Stimulated activated naive CD8-positive, alpha-beta T cell treated with anti-CD3 and anti-CD28 coated beads, Interleukin-15, amount 100 ng/mL, for 72 hours (primary cell): ENCODE measurements at regions not wholly inside any gene's neighbourhood (a gene's known extent, or its start where the extent isn't known, plus 50 kb on each side); places are given as distances from the start of the nearest gene placed in this dataset.
A peak's percentile ranks its signal among the peaks of the same experiment; 100 is the strongest.
"Not testable (repeated sequence)": the region's sequence is repeated elsewhere in the genome, so short reads cannot be mapped to it uniquely, and the experiment has no call there.

ENCODE experiments used
- ATAC-seq: fragments of 150-1000 bp; cut with Tn5 transposase; 2 replicates; pipeline ENCODE4 v1.10.0; 2021; ENCODE audit warnings: mild to moderate bottlenecking, moderate library complexity
- DNase-seq, 2 donors: peaks; one replicate each; pipeline ENCODE4 v3.0.0; 2021 to 2022
- H3K27ac Mint-ChIP-seq, 2 donors: one replicate each; pipeline ENCODE4 v1.8.0; 2022; ENCODE audit warnings: mild to moderate bottlenecking in 2 of 2, mixed read lengths in 2 of 2, moderate library complexity in 2 of 2
- H3K27me3 Mint-ChIP-seq: one replicate; pipeline ENCODE4 v1.8.0; 2022; ENCODE audit warnings: mixed read lengths
- H3K4me1 Mint-ChIP-seq: one replicate; pipeline ENCODE4 v1.8.0; 2022; ENCODE audit warnings: mild to moderate bottlenecking, mixed read lengths
- H3K4me3 Mint-ChIP-seq, 2 donors: one replicate each; pipeline ENCODE4 v1.8.0; 2022; ENCODE audit warnings: mild to moderate bottlenecking in 2 of 2, mixed read lengths in 2 of 2, moderate library complexity in 1 of 2
- H3K9me3 Mint-ChIP-seq, 2 donors: one replicate each; pipeline ENCODE4 v1.8.0; 2022; ENCODE audit warnings: mixed read lengths in 2 of 2

DNA sequence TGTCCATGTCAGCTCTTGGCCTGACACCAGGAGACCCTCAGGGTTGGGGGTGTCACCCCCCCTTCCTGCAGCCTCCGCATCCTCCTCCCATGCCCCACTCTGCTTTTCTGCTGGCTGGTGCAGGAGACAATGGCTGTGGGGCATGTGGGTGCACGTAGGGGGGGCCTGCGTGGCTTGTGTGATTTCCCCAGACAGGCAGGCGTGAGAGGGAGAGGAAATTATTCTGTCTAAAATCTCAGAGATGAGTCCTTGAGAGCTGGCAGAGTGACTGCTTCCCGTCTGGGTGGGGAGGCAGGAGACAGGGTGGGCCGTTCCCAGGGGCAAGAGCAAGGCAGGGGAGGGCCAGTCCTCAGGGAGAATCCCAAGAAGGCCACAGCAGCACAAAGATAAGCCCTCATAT is 173.2 kb downstream of the TRIM43 start:
- ATAC-seq, H3K27ac Mint-ChIP-seq, H3K27me3 Mint-ChIP-seq, H3K4me1 Mint-ChIP-seq, DNase-seq, H3K9me3 Mint-ChIP-seq, H3K4me3 Mint-ChIP-seq: not testable (repeated sequence)

DNA sequence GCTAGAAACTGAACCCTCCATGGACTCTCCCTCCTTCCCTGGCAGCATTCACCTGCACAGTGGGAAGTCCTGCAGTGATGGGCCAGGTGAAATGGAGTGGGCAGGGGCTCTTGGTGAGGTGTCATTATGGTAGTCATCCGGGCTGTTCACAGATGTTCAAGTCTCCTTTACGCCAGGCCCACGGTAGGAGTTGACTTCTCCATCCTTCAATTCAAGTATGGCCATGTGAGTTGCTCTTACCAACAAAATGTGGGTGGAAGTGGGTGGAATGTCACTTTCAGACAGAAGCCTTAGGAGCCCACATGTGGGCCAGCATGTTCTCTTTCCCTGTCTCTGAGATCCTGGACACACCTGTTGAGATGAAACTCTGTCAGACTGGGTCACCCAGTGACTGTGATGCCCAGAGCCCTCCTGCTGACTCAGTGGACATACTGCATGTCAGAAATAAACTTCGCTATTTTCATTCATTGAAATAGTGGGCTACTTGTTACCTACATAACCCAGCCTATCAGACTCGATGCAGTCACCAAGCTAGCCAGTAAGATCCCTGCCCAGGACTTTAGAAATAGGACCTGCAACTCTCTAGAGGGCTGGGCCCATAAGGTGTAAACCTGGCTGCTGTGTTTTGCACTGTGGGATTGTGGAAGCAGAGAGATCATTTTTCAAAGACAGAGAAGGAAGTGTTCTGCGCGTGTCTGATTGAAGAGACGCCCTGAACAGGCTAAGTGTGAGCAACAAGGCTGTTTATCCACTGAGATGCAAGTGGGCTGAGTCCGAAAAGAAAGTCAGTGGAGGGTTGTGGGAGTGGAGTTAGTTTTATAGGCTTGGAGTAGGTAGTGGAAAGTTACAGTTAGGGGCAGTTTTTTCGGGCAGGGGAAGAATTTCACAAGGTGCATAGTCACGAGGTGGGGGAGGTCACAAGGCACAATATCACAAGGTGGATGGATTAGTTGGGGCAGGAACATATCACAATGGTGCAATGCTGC is 174.4 kb downstream of the TRIM43 start:
- not testable (repeated sequence) for H3K27me3 Mint-ChIP-seq, DNase-seq, H3K4me1 Mint-ChIP-seq, ATAC-seq, H3K9me3 Mint-ChIP-seq, H3K27ac Mint-ChIP-seq, H3K4me3 Mint-ChIP-seq

DNA sequence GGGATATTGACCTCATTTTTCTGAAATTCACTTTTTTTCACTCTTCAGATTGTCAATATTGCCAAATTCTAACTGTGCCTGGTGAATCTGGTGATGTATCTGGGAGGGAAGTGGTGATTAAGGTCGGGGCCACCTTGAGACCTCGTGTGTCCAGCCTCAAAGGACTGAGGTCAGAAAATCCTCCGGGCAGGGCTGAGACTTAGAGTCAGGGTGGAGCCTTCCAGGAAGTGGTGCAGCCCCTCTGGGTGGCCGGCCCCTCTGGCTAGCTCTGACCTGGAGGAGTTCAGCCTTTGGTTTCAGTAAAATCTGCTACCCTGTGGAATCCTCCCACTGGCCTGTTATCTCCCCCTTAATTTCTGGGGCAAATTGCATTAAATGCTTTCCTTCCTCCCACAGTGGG is 175.7 kb downstream of the TRIM43 start:
- H3K4me1 Mint-ChIP-seq, H3K27ac Mint-ChIP-seq, H3K9me3 Mint-ChIP-seq, H3K27me3 Mint-ChIP-seq, DNase-seq, ATAC-seq, H3K4me3 Mint-ChIP-seq: not testable (repeated sequence)

DNA sequence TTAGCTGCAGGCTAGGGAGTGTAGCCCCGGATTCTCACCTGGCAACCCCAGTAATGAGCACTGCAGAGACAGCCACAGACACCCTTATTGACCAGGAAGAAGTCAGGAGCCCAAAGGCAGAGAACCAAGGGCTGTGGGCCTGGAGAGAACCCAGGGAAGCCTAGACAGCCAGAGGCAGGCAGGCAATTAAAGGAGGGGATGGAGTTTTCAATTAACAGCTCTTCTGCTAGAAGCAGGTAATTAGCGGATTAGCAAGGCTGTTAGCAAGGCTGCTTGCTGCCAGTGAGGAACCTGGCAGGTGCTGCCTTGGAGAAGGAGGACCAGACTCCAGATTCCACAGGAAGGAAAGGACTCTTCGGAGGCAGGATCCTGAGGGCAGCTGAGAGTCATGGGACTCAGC is 176.1 kb downstream of the TRIM43 start:
- not testable (repeated sequence) for ATAC-seq, H3K27me3 Mint-ChIP-seq

DNA sequence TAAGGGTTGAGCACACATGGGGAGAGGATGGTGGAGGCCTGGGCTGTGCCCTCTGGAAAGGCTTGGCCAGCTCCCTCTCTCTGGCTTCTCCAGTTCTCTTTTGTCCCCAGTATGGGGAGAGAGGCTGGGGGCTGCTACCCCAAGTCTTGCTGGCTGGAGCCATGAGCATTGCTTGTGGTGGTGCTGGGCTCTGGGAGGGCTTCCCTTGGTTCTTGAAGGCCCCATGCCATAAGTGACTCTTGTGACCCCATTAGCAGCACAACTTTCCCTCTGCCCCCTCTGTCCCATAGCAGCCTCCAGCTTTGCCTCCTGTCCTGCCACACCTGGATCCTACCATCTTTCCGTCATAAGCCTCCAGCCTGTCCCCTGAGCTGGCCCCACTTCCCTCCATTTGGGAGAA is 177.5 kb downstream of the TRIM43 start:
- H3K27ac Mint-ChIP-seq, H3K27me3 Mint-ChIP-seq, H3K4me1 Mint-ChIP-seq, DNase-seq, ATAC-seq, H3K4me3 Mint-ChIP-seq, H3K9me3 Mint-ChIP-seq: not testable (repeated sequence)

More for the DNA sequence above, 176.1 kb downstream of the TRIM43 start:
- not testable (repeated sequence) for H3K9me3 Mint-ChIP-seq, H3K4me1 Mint-ChIP-seq, DNase-seq, H3K4me3 Mint-ChIP-seq, H3K27ac Mint-ChIP-seq

DNA sequence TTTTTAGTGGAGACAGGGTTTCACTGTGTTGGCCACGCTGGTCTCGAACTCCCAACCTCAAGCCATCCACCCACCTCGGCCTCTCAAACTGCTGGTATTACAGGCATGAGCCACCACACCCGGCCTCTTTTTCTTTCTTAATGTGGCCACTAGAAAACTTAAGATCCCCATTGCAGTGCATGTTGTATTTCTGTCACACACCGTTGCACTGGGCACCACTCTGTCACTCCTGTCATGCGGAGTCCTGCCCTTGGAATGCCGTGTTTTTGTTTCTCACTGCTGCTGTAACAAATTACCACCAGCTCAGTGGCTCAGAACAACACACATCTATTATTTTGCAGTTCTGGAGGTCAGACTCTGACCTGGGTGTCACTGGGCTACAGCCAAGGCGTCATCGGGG is 178.9 kb downstream of the TRIM43 start:
- not testable (repeated sequence) for ATAC-seq, H3K4me3 Mint-ChIP-seq, H3K27me3 Mint-ChIP-seq, DNase-seq, H3K9me3 Mint-ChIP-seq, H3K27ac Mint-ChIP-seq, H3K4me1 Mint-ChIP-seq

DNA sequence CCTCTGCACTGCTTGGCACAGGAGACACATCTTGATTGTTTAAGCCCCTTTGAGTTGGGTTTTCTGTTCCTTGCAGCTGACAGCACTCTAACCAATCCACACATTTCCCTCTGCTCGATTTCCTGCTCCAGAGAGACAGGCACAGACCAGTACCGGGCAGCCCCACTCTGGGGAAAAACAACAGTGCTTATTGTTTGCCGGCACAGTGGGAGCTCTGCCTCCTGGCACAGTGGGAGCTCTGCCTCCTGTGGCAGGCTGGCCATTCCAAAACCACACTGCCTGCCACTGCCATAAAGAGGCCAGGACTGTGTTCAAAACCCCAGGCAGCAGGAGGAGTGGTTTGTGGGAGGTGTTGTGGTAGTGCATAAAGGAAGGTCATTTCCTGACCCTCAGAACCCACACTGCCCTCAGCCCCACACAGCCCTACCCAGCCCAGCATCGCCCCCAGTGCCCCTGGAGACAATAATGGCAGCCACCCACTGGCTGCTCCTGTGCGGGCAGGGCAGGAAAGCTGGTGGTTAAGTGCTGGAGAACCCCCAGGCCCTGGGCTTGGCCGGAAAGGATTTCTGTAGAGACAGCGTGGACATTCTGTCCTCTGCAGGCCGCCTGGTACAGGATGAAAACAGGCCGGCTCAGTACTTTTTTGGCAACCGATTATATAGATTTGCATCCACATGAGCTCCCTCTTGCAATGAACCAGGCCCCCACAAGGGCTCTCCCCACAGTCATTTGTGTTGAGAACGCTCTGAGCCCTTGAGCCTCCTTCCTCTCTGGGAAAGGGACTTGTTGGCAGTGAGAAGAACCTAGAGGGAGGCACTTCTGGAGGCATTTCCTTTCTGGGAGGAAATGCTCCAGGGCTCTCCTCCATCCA is 182.8 kb downstream of the TRIM43 start:
- H3K4me1 Mint-ChIP-seq, H3K27me3 Mint-ChIP-seq, H3K27ac Mint-ChIP-seq, DNase-seq, H3K4me3 Mint-ChIP-seq, H3K9me3 Mint-ChIP-seq: not testable (repeated sequence)
- peak; percentile 49 for ATAC-seq

DNA sequence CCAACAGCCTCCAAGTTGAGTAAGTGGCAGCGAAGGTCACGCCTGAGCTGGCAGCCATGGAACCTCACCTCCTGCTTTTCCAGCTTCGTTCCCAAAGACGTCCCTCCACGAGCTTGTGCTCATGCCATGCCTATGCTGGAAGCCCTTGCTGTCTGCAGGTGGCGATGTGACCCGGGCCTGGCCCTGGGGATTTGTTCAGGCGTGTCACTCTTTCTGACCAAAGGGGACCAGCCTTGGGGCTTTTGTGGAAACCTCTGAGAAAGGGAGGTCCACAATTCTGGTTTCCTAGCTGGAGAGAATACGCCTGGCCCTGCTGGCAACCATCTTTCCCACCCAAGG is 183.4 kb downstream of the TRIM43 start:
- not testable (repeated sequence) for H3K4me1 Mint-ChIP-seq, DNase-seq, H3K27ac Mint-ChIP-seq, H3K4me3 Mint-ChIP-seq, H3K9me3 Mint-ChIP-seq, ATAC-seq, H3K27me3 Mint-ChIP-seq
